ENCODE measurements at regions not wholly inside any gene's neighbourhood (a gene's known extent, or its start where the extent isn't known, plus 50 kb on each side); places are given as distances from the start of the nearest gene placed in this dataset.

GRCh38 chr2:60216452-60216995 is 336.9 kb downstream of the BCL11A start:
- TF ChIP-seq, protein P1, sequence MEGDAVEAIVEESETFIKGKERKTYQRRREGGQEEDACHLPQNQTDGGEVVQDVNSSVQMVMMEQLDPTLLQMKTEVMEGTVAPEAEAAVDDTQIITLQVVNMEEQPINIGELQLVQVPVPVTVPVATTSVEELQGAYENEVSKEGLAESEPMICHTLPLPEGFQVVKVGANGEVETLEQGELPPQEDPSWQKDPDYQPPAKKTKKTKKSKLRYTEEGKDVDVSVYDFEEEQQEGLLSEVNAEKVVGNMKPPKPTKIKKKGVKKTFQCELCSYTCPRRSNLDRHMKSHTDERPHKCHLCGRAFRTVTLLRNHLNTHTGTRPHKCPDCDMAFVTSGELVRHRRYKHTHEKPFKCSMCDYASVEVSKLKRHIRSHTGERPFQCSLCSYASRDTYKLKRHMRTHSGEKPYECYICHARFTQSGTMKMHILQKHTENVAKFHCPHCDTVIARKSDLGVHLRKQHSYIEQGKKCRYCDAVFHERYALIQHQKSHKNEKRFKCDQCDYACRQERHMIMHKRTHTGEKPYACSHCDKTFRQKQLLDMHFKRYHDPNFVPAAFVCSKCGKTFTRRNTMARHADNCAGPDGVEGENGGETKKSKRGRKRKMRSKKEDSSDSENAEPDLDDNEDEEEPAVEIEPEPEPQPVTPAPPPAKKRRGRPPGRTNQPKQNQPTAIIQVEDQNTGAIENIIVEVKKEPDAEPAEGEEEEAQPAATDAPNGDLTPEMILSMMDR (IDR thresholded peaks at IDR 0.05), result no peak
- no peak for TF ChIP-seq POLR2A (IDR thresholded peaks at IDR 0.05)
